ENCODE measurements at regions not wholly inside any gene's neighbourhood (a gene's known extent, or its start where the extent isn't known, plus 50 kb on each side); places are given as distances from the start of the nearest gene placed in this dataset.
A peak's percentile ranks its signal among the peaks of the same experiment; 100 is the strongest.

DNA sequence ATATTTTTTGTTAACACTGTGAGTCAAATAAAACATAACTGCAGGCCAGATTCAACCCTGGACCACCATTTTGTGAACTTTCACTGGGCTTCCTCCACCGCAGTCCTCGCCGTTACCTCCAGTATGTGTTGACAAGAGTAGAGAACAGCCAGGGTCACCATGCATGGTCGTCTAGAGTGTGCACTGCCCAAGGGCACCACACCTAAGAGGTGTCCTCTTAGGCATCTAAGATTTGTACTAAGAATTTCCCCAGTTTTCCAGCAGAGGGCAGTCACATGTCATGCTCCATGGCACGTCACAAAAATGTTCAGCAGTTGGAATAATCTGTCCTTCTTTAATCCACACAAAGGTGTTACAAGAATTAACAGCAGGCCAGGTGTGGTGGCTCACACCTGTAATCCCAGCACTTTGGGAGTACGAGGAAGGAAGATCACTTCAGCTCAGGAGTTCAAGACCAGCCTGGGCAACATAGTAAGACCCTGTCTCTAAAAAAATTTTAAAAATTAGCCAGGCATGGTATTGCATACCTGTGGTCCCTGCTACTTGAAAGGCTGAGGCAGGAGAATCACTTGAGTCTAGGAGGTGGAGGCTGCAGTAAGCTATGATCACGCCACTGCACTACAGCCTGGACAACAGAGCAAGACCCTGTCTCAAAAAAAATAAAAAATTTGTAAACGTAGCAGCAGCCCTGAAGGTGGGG, 71.2 kb upstream of the FOXK1 start:
- peak; percentile 5 to 11 for DNase-seq (ENCODE audit: extremely low read depth in 1 of 2, low read depth in 1 of 2)

DNA sequence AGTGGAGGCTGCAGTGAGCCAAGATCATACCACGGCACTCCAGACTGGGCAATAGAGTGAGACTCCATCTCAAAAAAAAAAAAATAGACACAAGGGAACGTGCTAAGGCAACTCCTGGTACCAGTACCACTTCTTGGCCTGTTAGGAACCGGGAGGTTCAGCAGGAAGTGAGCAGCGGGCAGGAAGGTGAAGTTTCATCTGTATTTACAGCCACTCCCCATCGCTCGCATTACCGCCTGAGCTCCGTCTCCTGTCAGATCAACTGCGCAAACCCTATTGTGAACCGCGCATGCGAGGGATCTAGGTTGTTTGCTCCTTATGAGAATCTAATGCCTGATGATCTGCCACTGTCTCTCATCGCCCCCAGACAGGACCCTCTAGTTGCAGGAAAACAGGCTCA, 69.9 kb upstream of the FOXK1 start:
- DNase-seq (ENCODE audit: extremely low read depth in 1 of 2, low read depth in 1 of 2): no peak

DNA sequence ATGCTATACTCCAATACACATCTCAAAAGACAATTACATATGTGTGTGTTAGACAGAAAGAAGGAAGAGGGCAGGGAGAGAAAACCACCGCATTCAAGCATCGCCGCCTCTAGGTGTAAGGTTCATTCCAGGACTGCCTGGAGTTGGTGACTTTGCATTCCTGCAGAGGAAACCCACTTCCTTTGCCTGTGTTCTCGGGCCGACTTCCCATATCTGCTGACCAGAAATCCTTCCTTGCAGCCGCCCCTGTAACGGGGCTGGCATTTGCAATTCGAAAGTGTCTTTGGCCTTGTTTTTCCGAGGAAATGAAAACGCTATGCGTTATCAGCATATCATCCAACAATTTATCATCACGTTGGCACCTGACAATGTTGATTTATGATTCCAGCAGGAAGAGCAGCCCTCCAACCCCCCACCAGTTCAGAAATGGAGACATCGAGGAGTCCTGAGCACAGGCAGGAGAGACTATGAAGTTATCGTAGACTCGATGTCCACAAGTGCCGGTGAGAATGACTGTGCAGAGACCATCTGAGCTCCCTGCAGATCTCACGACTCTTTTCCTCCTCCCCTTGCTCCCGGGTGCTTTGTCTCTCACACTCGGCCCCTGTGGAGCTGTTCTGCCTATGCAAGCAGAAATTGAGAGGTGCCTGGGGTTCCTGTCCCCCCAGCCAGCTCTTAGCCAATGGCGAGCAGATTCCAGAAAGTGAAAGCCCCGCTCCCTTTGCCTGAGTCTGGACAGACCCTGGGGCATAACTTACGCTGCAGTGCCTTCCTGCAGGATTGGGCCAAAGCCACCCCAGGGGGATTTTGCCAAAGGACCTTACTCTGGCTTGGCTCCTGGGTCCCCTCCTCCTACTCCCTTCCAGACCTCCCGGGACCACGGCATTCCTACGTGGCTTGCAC, 68.9 kb upstream of the FOXK1 start:
- no peak for DNase-seq (ENCODE audit: extremely low read depth in 1 of 2, low read depth in 1 of 2)

DNA sequence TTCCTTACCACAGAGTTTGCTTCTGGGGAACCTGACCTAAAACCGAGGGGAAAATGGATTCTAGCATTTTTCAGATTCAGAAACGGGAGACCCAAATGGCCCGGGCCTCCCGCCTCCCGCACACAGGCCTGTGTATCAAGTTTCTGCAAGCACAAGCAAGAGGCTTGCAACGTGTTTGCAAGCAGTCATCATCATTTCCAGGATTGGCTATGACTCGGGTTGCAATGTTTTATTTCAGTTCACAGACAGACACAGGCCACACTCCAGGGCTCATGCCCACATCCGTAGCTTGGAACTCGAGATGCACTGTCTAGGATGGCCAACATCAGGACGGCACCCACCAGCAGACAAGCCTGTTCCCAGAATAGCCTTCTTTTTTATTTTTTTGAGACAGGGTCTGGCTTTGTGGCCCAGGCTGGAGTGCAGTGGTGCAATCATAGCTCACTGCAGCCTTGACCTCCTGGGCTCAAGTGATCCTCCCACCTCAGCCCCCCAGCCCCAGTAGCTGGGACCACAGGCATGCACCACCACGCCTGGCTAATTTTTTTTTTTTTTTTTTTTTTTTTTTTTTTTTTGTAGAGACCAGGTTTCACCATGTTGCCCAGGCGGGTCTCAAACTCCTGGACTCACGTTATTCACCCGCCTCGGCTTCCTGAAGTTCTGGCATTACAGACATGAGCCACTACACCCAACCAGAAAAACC, 68.1 kb upstream of the FOXK1 start:
- DNase-seq (ENCODE audit: extremely low read depth in 1 of 2, low read depth in 1 of 2): no peak

DNA sequence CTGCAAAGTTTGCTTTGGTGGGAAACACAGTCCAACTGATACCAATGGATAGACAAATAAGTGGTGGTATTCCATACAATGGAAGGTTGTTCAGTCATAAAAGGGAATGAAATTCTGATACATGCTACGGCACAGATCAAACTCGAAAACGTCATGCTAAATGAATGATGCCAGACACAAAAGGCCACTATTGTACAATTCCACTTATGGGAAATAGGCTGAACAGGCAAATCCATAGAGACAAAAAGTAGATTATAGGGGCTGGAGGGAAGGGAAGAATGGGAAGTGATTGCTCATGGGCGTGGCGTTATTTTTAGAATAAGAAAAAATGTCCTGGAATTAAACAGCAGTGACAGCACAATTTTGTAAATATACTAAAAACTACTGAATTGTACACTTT, 66.0 kb upstream of the FOXK1 start:
- DNase-seq (ENCODE audit: extremely low read depth in 1 of 2, low read depth in 1 of 2): no peak

DNA sequence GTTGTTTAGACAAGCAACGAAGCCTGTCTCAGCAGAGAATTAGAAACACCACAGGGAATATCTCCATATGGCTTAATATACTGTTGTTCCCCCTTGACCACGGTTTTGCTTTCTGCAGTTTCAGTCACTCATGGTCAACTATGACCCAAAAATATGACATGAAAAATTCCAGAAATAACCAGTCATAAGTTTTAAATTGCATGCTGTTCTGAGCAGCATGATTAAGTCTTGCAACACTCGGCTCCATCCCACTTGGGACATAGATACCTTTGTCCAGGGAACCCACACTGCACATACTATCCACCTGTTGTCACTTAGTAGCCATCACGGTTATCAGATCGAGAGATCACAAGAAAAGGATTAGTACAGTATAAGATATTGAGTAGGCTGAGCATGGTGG, 60.7 kb upstream of the FOXK1 start:
- no peak for DNase-seq (ENCODE audit: extremely low read depth in 1 of 2, low read depth in 1 of 2)

DNA sequence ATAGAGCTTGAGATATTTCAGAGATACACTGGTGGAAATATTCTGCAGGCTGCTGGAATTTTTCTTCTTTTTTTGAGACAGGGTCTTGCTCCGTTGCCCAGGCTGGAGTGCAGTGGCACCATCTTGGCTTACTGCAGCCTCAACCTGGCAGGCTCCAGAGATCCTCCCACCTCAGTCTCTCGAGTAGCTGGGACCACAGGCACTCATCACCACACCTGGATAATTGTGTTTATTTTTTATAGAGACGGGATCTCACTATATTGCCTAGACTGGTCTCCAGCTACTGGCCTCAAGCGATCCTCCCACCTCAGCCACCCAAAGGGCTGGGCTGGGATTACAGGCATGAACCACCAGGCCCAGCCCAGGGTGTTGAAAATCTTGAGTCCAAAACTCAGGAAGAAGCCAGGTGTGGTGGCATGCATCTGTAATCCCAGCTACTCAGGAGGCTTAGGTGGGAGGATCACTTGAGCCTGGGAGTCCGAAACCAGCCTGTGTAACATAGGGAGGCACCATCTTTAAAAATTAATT, 55.7 kb upstream of the FOXK1 start:
- DNase-seq (ENCODE audit: extremely low read depth in 1 of 2, low read depth in 1 of 2): no peak

DNA sequence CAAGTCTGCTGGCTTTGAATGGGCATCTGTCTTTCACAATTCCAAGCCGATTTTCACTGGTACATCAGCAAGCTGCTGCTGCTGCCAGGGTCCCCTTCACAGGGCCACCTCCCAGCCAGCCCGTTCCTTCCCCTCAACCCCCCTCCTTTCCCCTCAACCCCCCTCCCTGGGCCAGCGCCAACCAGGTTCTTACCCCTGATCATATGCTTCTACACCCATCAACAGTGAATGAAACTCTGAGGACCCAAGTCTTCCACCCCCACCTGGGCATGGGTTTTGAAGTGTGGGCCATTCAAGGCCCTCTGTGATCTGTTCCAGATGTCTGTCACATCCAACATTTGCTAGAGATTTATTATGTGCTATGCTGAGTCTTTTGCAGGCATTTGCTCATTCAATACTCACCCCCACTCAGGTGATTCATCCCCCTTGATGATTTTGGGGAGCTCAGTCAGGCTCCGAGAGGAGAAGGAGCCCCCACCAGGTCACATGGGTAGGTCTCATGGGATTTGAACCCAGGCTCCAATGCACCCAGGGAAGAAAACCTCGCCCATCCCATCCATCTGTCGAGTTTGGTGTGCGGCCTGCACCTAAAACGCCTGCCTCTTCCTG, 52.7 kb upstream of the FOXK1 start:
- no peak for DNase-seq (ENCODE audit: extremely low read depth in 1 of 2, low read depth in 1 of 2)

DNA sequence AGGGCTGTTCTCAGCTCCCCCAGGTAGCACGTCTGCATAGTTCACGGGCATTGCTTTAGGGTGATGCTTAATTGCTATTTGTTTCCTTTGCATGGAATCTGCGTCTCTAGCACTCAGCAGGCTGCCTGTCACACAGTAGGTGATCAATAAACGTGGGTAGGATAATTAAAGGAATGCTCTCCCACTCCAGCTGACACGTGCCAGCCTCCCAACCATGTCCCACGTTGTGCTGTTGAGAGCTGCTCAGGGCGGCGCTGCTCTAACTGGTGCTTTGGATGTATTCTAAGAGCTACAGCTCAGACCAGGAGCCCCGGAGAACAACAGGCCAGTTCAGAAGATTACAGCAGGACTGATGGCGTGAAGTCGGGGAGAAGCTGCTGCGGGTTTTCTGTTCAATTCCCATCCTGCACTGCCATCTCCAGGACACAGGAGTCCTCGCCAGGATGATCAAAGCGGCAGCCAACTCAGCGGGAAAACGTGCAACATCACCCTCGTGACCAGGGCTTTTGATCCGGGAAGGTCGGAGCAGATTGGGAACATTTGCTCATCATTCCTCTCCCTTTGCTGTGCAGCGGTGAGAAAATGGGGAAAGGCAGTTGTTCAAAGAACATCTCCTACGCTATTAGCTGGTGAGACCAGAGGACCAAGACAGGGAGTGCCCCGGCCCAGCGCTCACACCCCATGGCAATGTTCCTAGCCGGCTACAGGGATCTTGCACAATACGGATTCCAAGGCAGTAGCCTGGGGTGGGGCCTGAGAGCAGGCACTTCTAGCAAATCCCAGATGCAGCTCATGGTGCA, 50.5 kb upstream of the FOXK1 start:
- DNase-seq (ENCODE audit: extremely low read depth in 1 of 2, low read depth in 1 of 2): no peak

Data from activated CD8-positive, alpha-beta memory T cell treated with anti-CD3 and anti-CD28 coated beads for 1 hour (primary cell).